ENCODE measurements at regions not wholly inside any gene's neighbourhood (a gene's known extent, or its start where the extent isn't known, plus 50 kb on each side); places are given as distances from the start of the nearest gene placed in this dataset.

- H3K27ac ChIP-seq, result no peak overlapping the region
- no peak for DNase-seq
- TF ChIP-seq CTCF (IDR thresholded peaks at IDR 0.05), result no peak
- TF ChIP-seq POLR2A (IDR thresholded peaks at IDR 0.05), result no peak
- no peak overlapping the region for H3K4me3 ChIP-seq
- no peaks in the 10 kb centered on the region for H3K4me1 ChIP-seq
- H3K36me3 ChIP-seq, result no peaks in the 10 kb centered on the region
- no peaks in the 10 kb centered on the region for H3K27me3 ChIP-seq
- no peaks in the 10 kb centered on the region for H3K9me3 ChIP-seq
Observed at GRCh38 chr2:117396161-117396560, 418.3 kb upstream of the DDX18 start.

GRCh38 chr2:117401582-117401981 lies 412.9 kb upstream of the DDX18 start:
- no peak for DNase-seq
- no peak for TF ChIP-seq CTCF (IDR thresholded peaks at IDR 0.05)
- TF ChIP-seq POLR2A (IDR thresholded peaks at IDR 0.05), result no peak
- no peak overlapping the region for H3K27ac ChIP-seq

GRCh38 chr2:117406443-117406842 lies 408.0 kb upstream of the DDX18 start:
- Histone ChIP-seq H3K27me3 (no peaks in the 10 kb centered on the region), H3K9me3 (no peaks in the 10 kb centered on the region)

More at GRCh38 chr2:117401582-117401981, 412.9 kb upstream of the DDX18 start:
- Histone ChIP-seq H3K4me1 (no peaks in the 10 kb centered on the region), H3K9me3 (no peaks in the 10 kb centered on the region), H3K27me3 (no peaks in the 10 kb centered on the region), H3K4me3 (no peak overlapping the region), H3K36me3 (no peaks in the 10 kb centered on the region)

GRCh38 chr2:117407746-117408145 lies 406.7 kb upstream of the DDX18 start:
- TF ChIP-seq CTCF (IDR thresholded peaks at IDR 0.05) (no peak), POLR2A (IDR thresholded peaks at IDR 0.05) (no peak)

More at GRCh38 chr2:117406443-117406842, 408.0 kb upstream of the DDX18 start:
- H3K27ac ChIP-seq, result no peak overlapping the region
- no peak for DNase-seq
- no peaks in the 10 kb centered on the region for H3K4me1 ChIP-seq
- H3K36me3 ChIP-seq, result no peaks in the 10 kb centered on the region
- no peak overlapping the region for H3K4me3 ChIP-seq
- TF ChIP-seq POLR2A (IDR thresholded peaks at IDR 0.05) (no peak), CTCF (IDR thresholded peaks at IDR 0.05) (no peak)

GRCh38 chr2:117409443-117409842 lies 405.0 kb upstream of the DDX18 start:
- no peak overlapping the region for H3K27ac ChIP-seq
- H3K9me3 ChIP-seq, result no peaks in the 10 kb centered on the region
- H3K4me3 ChIP-seq, result no peak overlapping the region
- TF ChIP-seq CTCF (IDR thresholded peaks at IDR 0.05) (no peak), POLR2A (IDR thresholded peaks at IDR 0.05) (no peak)
- H3K4me1 ChIP-seq, result no peaks in the 10 kb centered on the region
- H3K27me3 ChIP-seq, result no peaks in the 10 kb centered on the region
- no peaks in the 10 kb centered on the region for H3K36me3 ChIP-seq
- DNase-seq, result no peak

More at GRCh38 chr2:117407746-117408145, 406.7 kb upstream of the DDX18 start:
- H3K9me3 ChIP-seq, result no peaks in the 10 kb centered on the region
- no peaks in the 10 kb centered on the region for H3K36me3 ChIP-seq
- H3K27me3 ChIP-seq, result no peaks in the 10 kb centered on the region
- no peak for DNase-seq
- H3K4me3 ChIP-seq, result no peak overlapping the region
- H3K4me1 ChIP-seq, result no peaks in the 10 kb centered on the region
- no peak overlapping the region for H3K27ac ChIP-seq

GRCh38 chr2:117411983-117412382 lies 402.5 kb upstream of the DDX18 start:
- H3K4me3 ChIP-seq, result no peak overlapping the region
- H3K27me3 ChIP-seq, result no peaks in the 10 kb centered on the region
- H3K9me3 ChIP-seq, result no peaks in the 10 kb centered on the region
- no peak for TF ChIP-seq POLR2A (IDR thresholded peaks at IDR 0.05)
- peak in 1 of 6 experiments; percentile 18 for TF ChIP-seq CTCF (IDR thresholded peaks at IDR 0.05)
- H3K4me1 ChIP-seq, result no peaks in the 10 kb centered on the region
- no peak overlapping the region for H3K27ac ChIP-seq
- no peaks in the 10 kb centered on the region for H3K36me3 ChIP-seq
- DNase-seq, result no peak

Measured in Peyer's patch (tissue), 4 donors.